ENCODE measurements at regions not wholly inside any gene's neighbourhood (a gene's known extent, or its start where the extent isn't known, plus 50 kb on each side); places are given as distances from the start of the nearest gene placed in this dataset.

DNA sequence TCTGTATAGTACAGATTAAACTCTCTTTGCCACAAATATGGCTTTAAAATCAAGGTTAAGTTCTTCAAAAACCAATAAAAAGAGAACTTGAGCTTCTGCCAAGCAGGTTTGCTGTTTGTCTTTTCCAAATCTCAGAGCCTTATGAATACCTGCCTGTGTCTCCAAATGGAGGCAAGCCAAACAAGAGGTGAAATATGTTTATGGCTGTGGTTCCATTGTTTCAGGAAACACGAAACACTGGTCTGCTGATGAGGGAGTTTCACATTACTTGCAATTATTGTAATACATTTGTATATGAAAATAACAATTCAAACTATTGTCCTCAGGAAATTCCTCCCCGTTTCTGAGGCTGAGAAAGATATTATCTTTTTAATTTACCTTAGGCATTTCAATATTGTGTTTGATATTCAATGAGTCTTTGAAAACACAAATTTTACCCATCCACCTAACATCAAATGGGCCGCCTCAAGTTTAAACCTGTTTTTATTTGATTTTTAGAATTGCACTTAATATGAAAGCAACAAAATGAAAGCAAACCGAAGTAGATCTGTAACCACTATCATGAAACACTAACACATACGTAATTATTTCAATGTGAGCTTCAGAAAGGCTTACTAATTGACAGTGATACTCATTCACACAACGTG, 359.3 kb downstream of the HGF start:
- TF ChIP-seq EZH2 (IDR thresholded peaks at IDR 0.05; ENCODE audit: insufficient read depth, low read length) = no peak
- TF ChIP-seq, protein P1, sequence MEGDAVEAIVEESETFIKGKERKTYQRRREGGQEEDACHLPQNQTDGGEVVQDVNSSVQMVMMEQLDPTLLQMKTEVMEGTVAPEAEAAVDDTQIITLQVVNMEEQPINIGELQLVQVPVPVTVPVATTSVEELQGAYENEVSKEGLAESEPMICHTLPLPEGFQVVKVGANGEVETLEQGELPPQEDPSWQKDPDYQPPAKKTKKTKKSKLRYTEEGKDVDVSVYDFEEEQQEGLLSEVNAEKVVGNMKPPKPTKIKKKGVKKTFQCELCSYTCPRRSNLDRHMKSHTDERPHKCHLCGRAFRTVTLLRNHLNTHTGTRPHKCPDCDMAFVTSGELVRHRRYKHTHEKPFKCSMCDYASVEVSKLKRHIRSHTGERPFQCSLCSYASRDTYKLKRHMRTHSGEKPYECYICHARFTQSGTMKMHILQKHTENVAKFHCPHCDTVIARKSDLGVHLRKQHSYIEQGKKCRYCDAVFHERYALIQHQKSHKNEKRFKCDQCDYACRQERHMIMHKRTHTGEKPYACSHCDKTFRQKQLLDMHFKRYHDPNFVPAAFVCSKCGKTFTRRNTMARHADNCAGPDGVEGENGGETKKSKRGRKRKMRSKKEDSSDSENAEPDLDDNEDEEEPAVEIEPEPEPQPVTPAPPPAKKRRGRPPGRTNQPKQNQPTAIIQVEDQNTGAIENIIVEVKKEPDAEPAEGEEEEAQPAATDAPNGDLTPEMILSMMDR (IDR thresholded peaks at IDR 0.05; ENCODE audit: insufficient read depth, low read depth, low read length) = no peak

Measured in astrocyte (in vitro differentiated cells and primary cell).